SK-N-SH (cell line): ENCODE measurements at regions not wholly inside any gene's neighbourhood (a gene's known extent, or its start where the extent isn't known, plus 50 kb on each side); places are given as distances from the start of the nearest gene placed in this dataset.

Source experiments
- CTCF ChIA-PET: fragments of 300-600, 350-600 bp; formaldehyde crosslinking; extraction: SDS; loops from one replicate; lab custom pipeline; 2021; lab: Yijun Ruan, JAX
- POLR2A ChIA-PET: fragments of 350-600 bp; sonication (Branson Sonifier 250); formaldehyde crosslinking; extraction: SDS; loops from one replicate; lab custom pipeline; 2020; ENCODE audit warnings: antibody characterized with exemption, inconsistent platforms; lab: Yijun Ruan, JAX
- DNase-seq: peaks from one replicate; pipeline ENCODE4 v3.0.0; 2012
- H2AFZ ChIP-seq: fragments of 200-600 bp; sonication (generic); 2 replicates; pipeline ENCODE4 v1.8.1; 2016; ENCODE audit warnings: antibody characterized with exemption, mild to moderate bottlenecking, low read depth
- H3F3A ChIP-seq: fragments of 200-600 bp; sonication (generic); replicated peaks from 2 replicates; pipeline ENCODE3; 2016; ENCODE audit warnings: antibody characterized with exemption, mild to moderate bottlenecking; ENCODE audit not compliant: insufficient read depth
- H3K27ac ChIP-seq, 2 experiments: fragments of 200-500 bp in 1 of 2; fragments of 200-600 bp in 1 of 2; sonication (Bioruptor generic) in 1 of 2; sonication (generic), shearing (Covaris generic) in 1 of 2; 2 replicates each; pipeline versions ENCODE4 v1.5.1 to v1.6.1; 2014 to 2016; ENCODE audit warnings: low read depth in 2 of 2, inconsistent platforms in 1 of 2, low read length in 1 of 2, mild to moderate bottlenecking in 1 of 2, mixed read lengths in 1 of 2
- H3K27me3 ChIP-seq: fragments of 200-600 bp; sonication (generic), shearing (Covaris generic); 2 replicates; pipeline ENCODE4 v1.6.1; 2016; ENCODE audit warnings: mixed run types; ENCODE audit not compliant: insufficient read depth
- H3K36me3 ChIP-seq, 2 experiments: fragments of 200-500 bp in 1 of 2; fragments of 200-600 bp in 1 of 2; sonication (Bioruptor generic) in 1 of 2; sonication (generic) in 1 of 2; replicated peaks in 1 of 2; 2 replicates each; pipeline versions ENCODE3 to v1.5.1; 2014 to 2016; ENCODE audit warnings: low read length in 1 of 2, mild to moderate bottlenecking in 1 of 2; ENCODE audit not compliant: insufficient read depth in 2 of 2, control insufficient read depth in 1 of 2
- H3K4me1 ChIP-seq, 2 experiments: fragments of 200-500 bp in 1 of 2; fragments of 200-600 bp in 1 of 2; sonication (Bioruptor generic) in 1 of 2; sonication (generic), shearing (Covaris generic) in 1 of 2; 2 replicates each; pipeline versions ENCODE4 v1.5.1 to v1.6.1; 2014 to 2016; ENCODE audit warnings: low read depth in 1 of 2, low read length in 1 of 2, mixed run types in 1 of 2; ENCODE audit not compliant: insufficient read depth in 2 of 2, control insufficient read depth in 1 of 2
- H3K4me2 ChIP-seq: fragments of 200-600 bp; sonication (generic), shearing (Covaris generic); 2 replicates; pipeline ENCODE4 v1.6.1; 2017; ENCODE audit warnings: mixed run types
- H3K4me3 ChIP-seq, 2 experiments: fragments of 200-500 bp in 1 of 2; fragments of 200-600 bp in 1 of 2; sonication (Bioruptor generic) in 1 of 2; sonication (generic), shearing (Covaris generic) in 1 of 2; 2 replicates each; pipeline versions ENCODE4 v1.5.1 to v1.8.1; 2014 to 2016; ENCODE audit warnings: low read depth in 2 of 2, inconsistent platforms in 1 of 2, low read length in 1 of 2, mild to moderate bottlenecking in 1 of 2, mixed read lengths in 1 of 2, moderate library complexity in 1 of 2
- H3K79me2 ChIP-seq: fragments of 200-600 bp; sonication (generic); 2 replicates; pipeline ENCODE4 v1.8.1; 2017; ENCODE audit warnings: mild to moderate bottlenecking; ENCODE audit not compliant: insufficient read depth
- H3K9ac ChIP-seq: fragments of 200-600 bp; sonication (generic); 2 replicates; pipeline ENCODE4 v1.6.1; 2017; ENCODE audit warnings: mixed run types
- H3K9me2 ChIP-seq: fragments of 200-600 bp; sonication (generic); 2 replicates; pipeline ENCODE4 v1.6.1; 2017; ENCODE audit warnings: mixed run types
- H3K9me3 ChIP-seq: fragments of 200-600 bp; sonication (generic); 2 replicates; pipeline ENCODE4 v1.6.1; 2017; ENCODE audit warnings: mixed run types, mild to moderate bottlenecking, moderate library complexity
- H4K20me1 ChIP-seq: fragments of 200-600 bp; sonication (generic); 2 replicates; pipeline ENCODE4 v1.6.1; 2017; ENCODE audit warnings: mild to moderate bottlenecking, mixed run types; ENCODE audit not compliant: insufficient read depth
- CHD2 ChIP-seq: fragments of 150-350 bp; IDR thresholded peaks from 2 replicates; pipeline ENCODE4 v1.6.1; 2018; ENCODE audit warnings: low read length; ENCODE audit not compliant: partially characterized antibody
- EP300 ChIP-seq, 2 experiments: IDR thresholded peaks; 2 replicates each; pipeline versions ENCODE4 v1.4.0 to v1.6.1; 2012; ENCODE audit warnings: borderline replicate concordance in 1 of 2, low read depth in 1 of 2, low read length in 1 of 2
- EZH2phosphoT487 ChIP-seq: fragments of 200-600 bp; sonication (generic); IDR thresholded peaks from 2 replicates; pipeline ENCODE4 v1.6.1; 2017; ENCODE audit warnings: low read depth, mixed run types, mild to moderate bottlenecking, antibody characterized with exemption, moderate library complexity, borderline replicate concordance
- JUND ChIP-seq: IDR thresholded peaks from 2 replicates; pipeline ENCODE4 v1.4.0; 2012
- MEF2A ChIP-seq: IDR thresholded peaks from 2 replicates; pipeline ENCODE4 v1.4.0; 2012; ENCODE audit warnings: low read depth, borderline replicate concordance
- MXI1 ChIP-seq: IDR thresholded peaks from 2 replicates; pipeline ENCODE4 v1.6.1; 2012; ENCODE audit warnings: mild to moderate bottlenecking, low read depth, low read length, improper control_type of control experiment
- NFIC ChIP-seq: IDR thresholded peaks from 2 replicates; pipeline ENCODE4 v1.4.0; 2012; ENCODE audit warnings: borderline replicate concordance
- NRF1 ChIP-seq: IDR thresholded peaks from 2 replicates; pipeline ENCODE4 v1.6.1; 2012; ENCODE audit warnings: low read depth, mild to moderate bottlenecking, low read length
- POLR2AphosphoS5 ChIP-seq: IDR thresholded peaks from 2 replicates; pipeline ENCODE4 v1.6.1; 2012; ENCODE audit warnings: low read depth, low read length
- RAD21 ChIP-seq: IDR thresholded peaks from 2 replicates; pipeline ENCODE4 v1.6.1; 2012; ENCODE audit warnings: mild to moderate bottlenecking, low read length
- RCOR1 ChIP-seq: fragments of 150-350 bp; IDR thresholded peaks from 2 replicates; pipeline ENCODE4 v1.6.1; 2017; ENCODE audit warnings: antibody characterized with exemption, low read length
- RFX5 ChIP-seq: IDR thresholded peaks from 2 replicates; pipeline ENCODE4 v1.6.1; 2012; ENCODE audit warnings: mild to moderate bottlenecking, improper control_type of control experiment, low read length
- SIN3A ChIP-seq: IDR thresholded peaks from 2 replicates; pipeline ENCODE4 v1.6.1; 2012; ENCODE audit warnings: low read depth, mild to moderate bottlenecking, low read length, moderate library complexity, borderline replicate concordance
- TAF1 ChIP-seq: IDR thresholded peaks from 2 replicates; pipeline ENCODE4 v1.6.1; 2012; ENCODE audit warnings: low read depth, mild to moderate bottlenecking, low read length, moderate library complexity, borderline replicate concordance
- TCF12 ChIP-seq: IDR thresholded peaks from 2 replicates; pipeline ENCODE4 v1.4.0; 2012
- TEAD4 ChIP-seq: IDR thresholded peaks from 2 replicates; pipeline ENCODE4 v1.4.0; 2012; ENCODE audit warnings: mild to moderate bottlenecking, borderline replicate concordance; ENCODE audit not compliant: insufficient read depth
- YY1 ChIP-seq: IDR thresholded peaks from 2 replicates; pipeline ENCODE4 v1.4.0; 2012; ENCODE audit warnings: low read depth, mild to moderate bottlenecking
- WGBS: methylation state at CpG from one replicate; pipeline ENCODE4 v1.1.6; 2017; ENCODE audit warnings: low lambda C conversion rate; 5-methylcytosine and 5-hydroxymethylcytosine counted together
- TF ChIP-seq, protein P1 (sequence below): IDR thresholded peaks from 2 replicates; pipeline ENCODE4 v1.4.0; 2012; ENCODE audit warnings: low read depth, borderline replicate concordance
- TF ChIP-seq, protein P2 (sequence below): IDR thresholded peaks from 2 replicates; pipeline ENCODE4; 2012
- TF ChIP-seq, protein P3 (sequence below): IDR thresholded peaks from 2 replicates; pipeline ENCODE4 v1.4.0; 2012; ENCODE audit warnings: low read depth, borderline replicate concordance
- TF ChIP-seq, protein P4 (sequence below): IDR thresholded peaks from 2 replicates; pipeline ENCODE4 v1.6.1; 2012; ENCODE audit warnings: mild to moderate bottlenecking, low read depth, low read length, moderate library complexity
- TF ChIP-seq, protein P5 (sequence below): IDR thresholded peaks from 2 replicates; pipeline ENCODE4 v1.4.0; 2012; ENCODE audit warnings: low read depth
- TF ChIP-seq, protein P6 (sequence below): fragments of 150-350 bp; IDR thresholded peaks from 2 replicates; pipeline ENCODE4 v1.6.1; 2017; ENCODE audit warnings: antibody characterized with exemption, low read length, low read depth, borderline replicate concordance

DNA sequence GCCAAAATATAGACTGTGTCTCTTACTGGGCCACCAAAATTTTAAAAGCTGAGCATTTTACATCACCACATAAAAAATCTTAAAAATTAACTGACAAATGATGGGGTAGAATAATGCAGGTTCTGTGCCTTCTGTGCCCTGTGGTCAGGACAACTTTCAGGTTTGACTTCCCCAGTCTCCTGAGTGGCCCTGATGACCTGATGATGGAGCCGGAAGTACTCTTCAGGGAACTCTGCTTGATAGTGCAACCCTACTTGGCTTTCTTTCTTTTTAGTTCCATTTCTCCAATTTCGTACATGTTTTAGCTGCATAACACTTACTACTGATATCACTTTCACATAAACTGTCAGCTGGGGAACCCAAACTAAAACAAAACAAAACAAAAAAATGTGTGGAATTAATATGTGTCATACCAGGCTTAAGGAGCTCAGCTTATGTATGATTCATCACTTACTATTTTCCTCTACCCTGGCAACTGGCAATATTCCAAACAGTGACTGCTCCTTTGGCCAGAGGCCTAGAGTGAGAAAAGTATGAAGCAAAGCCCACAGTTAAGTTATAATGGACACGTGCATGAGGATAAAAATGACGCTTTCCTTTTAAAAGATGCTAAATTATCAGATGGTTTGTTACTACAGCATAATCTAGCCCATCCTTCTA lies 194.3 kb downstream of the BCHE start:
- WGBS: 15% methylated on average over 4 of the region's 4 CpGs
- H3K79me2 ChIP-seq: no peaks in the 10 kb centered on the region
- no peaks in the 10 kb centered on the region for H3K9me2 ChIP-seq
- no peaks in the 10 kb centered on the region for H3K36me3 ChIP-seq
- no peaks in the 10 kb centered on the region for H3K9me3 ChIP-seq
- H3K4me2 ChIP-seq: peak overlapping the region; percentile 67
- ChIA-PET CTCF (interaction anchor here (1.5 kb wide), 1 partner anchor 13 kb away, joined by 4 read pairs; no protein-coding TSS in a partner anchor), POLR2A (no interaction called here)
- no peak for DNase-seq
- H3F3A ChIP-seq: peaks cover 16% of the 10 kb centered on the region
- H3K27ac ChIP-seq: peak overlapping the region in 1 of 2 experiments; percentile 91; a peak in 2 of 4 replicates
- H3K4me3 ChIP-seq: no peak overlapping the region; a peak in 2 of 4 replicates
- H3K9ac ChIP-seq: peak overlapping the region; percentile 51; the same call in 1 of the 2 replicates
- H3K4me1 ChIP-seq: peaks cover 0 to 19% of the 10 kb centered on the region in 2 experiments; a peak in 2 of 4 replicates
- H3K27me3 ChIP-seq: no peaks in the 10 kb centered on the region
- no peaks in the 10 kb centered on the region for H4K20me1 ChIP-seq
- peak overlapping the region; percentile 81 for H2AFZ ChIP-seq
- TF ChIP-seq TEAD4 (peak; percentile 73), NFIC (peak; percentile 98), RFX5 (no peak), TCF12 (peak; percentile 76), RCOR1 (no peak), MEF2A (peak; percentile 35; the same call in 1 of the 2 replicates), TAF1 (no peak), POLR2AphosphoS5 (peak; percentile 65; the same call in 1 of the 2 replicates), YY1 (no peak), EZH2phosphoT487 (no peak), JUND (peak; percentile 94), RAD21 (no peak), SIN3A (no peak; the same call in 1 of the 2 replicates), NRF1 (no peak), CHD2 (no peak), MXI1 (no peak), EP300 (IDR thresholded peaks at IDR 0.05; ENCODE audit: borderline replicate concordance in 1 of 2, low read depth in 1 of 2, low read length in 1 of 2) (peak in 1 of 2 experiments; percentile 73; a peak in 2 of 4 replicates)
- TF ChIP-seq, protein P1, sequence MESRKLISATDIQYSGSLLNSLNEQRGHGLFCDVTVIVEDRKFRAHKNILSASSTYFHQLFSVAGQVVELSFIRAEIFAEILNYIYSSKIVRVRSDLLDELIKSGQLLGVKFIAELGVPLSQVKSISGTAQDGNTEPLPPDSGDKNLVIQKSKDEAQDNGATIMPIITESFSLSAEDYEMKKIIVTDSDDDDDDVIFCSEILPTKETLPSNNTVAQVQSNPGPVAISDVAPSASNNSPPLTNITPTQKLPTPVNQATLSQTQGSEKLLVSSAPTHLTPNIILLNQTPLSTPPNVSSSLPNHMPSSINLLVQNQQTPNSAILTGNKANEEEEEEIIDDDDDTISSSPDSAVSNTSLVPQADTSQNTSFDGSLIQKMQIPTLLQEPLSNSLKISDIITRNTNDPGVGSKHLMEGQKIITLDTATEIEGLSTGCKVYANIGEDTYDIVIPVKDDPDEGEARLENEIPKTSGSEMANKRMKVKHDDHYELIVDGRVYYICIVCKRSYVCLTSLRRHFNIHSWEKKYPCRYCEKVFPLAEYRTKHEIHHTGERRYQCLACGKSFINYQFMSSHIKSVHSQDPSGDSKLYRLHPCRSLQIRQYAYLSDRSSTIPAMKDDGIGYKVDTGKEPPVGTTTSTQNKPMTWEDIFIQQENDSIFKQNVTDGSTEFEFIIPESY: no peak
- TF ChIP-seq, protein P2, sequence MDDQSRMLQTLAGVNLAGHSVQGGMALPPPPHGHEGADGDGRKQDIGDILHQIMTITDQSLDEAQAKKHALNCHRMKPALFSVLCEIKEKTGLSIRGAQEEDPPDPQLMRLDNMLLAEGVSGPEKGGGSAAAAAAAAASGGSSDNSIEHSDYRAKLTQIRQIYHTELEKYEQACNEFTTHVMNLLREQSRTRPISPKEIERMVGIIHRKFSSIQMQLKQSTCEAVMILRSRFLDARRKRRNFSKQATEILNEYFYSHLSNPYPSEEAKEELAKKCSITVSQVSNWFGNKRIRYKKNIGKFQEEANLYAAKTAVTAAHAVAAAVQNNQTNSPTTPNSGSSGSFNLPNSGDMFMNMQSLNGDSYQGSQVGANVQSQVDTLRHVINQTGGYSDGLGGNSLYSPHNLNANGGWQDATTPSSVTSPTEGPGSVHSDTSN: peak; percentile 66
- TF ChIP-seq, protein P3, sequence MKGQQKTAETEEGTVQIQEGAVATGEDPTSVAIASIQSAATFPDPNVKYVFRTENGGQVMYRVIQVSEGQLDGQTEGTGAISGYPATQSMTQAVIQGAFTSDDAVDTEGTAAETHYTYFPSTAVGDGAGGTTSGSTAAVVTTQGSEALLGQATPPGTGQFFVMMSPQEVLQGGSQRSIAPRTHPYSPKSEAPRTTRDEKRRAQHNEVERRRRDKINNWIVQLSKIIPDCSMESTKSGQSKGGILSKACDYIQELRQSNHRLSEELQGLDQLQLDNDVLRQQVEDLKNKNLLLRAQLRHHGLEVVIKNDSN: no peak
- TF ChIP-seq, protein P4, sequence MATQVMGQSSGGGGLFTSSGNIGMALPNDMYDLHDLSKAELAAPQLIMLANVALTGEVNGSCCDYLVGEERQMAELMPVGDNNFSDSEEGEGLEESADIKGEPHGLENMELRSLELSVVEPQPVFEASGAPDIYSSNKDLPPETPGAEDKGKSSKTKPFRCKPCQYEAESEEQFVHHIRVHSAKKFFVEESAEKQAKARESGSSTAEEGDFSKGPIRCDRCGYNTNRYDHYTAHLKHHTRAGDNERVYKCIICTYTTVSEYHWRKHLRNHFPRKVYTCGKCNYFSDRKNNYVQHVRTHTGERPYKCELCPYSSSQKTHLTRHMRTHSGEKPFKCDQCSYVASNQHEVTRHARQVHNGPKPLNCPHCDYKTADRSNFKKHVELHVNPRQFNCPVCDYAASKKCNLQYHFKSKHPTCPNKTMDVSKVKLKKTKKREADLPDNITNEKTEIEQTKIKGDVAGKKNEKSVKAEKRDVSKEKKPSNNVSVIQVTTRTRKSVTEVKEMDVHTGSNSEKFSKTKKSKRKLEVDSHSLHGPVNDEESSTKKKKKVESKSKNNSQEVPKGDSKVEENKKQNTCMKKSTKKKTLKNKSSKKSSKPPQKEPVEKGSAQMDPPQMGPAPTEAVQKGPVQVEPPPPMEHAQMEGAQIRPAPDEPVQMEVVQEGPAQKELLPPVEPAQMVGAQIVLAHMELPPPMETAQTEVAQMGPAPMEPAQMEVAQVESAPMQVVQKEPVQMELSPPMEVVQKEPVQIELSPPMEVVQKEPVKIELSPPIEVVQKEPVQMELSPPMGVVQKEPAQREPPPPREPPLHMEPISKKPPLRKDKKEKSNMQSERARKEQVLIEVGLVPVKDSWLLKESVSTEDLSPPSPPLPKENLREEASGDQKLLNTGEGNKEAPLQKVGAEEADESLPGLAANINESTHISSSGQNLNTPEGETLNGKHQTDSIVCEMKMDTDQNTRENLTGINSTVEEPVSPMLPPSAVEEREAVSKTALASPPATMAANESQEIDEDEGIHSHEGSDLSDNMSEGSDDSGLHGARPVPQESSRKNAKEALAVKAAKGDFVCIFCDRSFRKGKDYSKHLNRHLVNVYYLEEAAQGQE: no peak
- TF ChIP-seq, protein P5, sequence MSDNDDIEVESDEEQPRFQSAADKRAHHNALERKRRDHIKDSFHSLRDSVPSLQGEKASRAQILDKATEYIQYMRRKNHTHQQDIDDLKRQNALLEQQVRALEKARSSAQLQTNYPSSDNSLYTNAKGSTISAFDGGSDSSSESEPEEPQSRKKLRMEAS: peak; percentile 97
- TF ChIP-seq, protein P6, sequence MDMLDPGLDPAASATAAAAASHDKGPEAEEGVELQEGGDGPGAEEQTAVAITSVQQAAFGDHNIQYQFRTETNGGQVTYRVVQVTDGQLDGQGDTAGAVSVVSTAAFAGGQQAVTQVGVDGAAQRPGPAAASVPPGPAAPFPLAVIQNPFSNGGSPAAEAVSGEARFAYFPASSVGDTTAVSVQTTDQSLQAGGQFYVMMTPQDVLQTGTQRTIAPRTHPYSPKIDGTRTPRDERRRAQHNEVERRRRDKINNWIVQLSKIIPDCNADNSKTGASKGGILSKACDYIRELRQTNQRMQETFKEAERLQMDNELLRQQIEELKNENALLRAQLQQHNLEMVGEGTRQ: no peak
